GM12878 (cell line): ENCODE measurements at regions not wholly inside any gene's neighbourhood (a gene's known extent, or its start where the extent isn't known, plus 50 kb on each side); places are given as distances from the start of the nearest gene placed in this dataset.

Source experiments
- ATF7 ChIP-seq: fragments of 450-650 bp; IDR thresholded peaks from 2 replicates; pipeline ENCODE4 v1.6.1; 2016; ENCODE audit warnings: low read depth, mild to moderate bottlenecking
- CBX3 ChIP-seq: fragments of 200-600 bp; sonication (generic); IDR thresholded peaks from 2 replicates; pipeline ENCODE4 v1.6.1; 2016; ENCODE audit warnings: low read depth, borderline replicate concordance
- EZH2 ChIP-seq: IDR thresholded peaks from 2 replicates; pipeline ENCODE4 v1.6.1; 2012; ENCODE audit warnings: low read depth, mild to moderate bottlenecking, control low read depth, inconsistent platforms, low read length, borderline replicate concordance; ENCODE audit not compliant: control insufficient read depth
- FOXM1 ChIP-seq: IDR thresholded peaks from 2 replicates; pipeline ENCODE4 v1.6.1; 2012; ENCODE audit warnings: low read depth, mild to moderate bottlenecking, inconsistent platforms, low read length, moderate library complexity
- GABPA ChIP-seq: IDR thresholded peaks from 2 replicates; pipeline ENCODE4 v1.6.1; 2014; ENCODE audit warnings: antibody characterized with exemption, low read depth, mild to moderate bottlenecking, inconsistent platforms
- IKZF1 ChIP-seq: fragments of 450-650 bp; conservative IDR thresholded peaks from 2 replicates; pipeline ENCODE4 v1.6.1; 2017; ENCODE audit warnings: antibody characterized with exemption, mild to moderate bottlenecking
- RCOR1 ChIP-seq: conservative IDR thresholded peaks from 2 replicates; pipeline ENCODE4 v1.6.1; 2012; ENCODE audit warnings: low read depth, low read length, improper control_type of control experiment
- SIX5 ChIP-seq: IDR thresholded peaks from 2 replicates; pipeline ENCODE4 v1.6.1; 2011; ENCODE audit warnings: mild to moderate bottlenecking, low read depth, low read length, moderate library complexity; ENCODE audit not compliant: severe bottlenecking
- YY1 ChIP-seq: IDR thresholded peaks from 2 replicates; pipeline ENCODE4 v1.6.1; 2011; ENCODE audit warnings: low read depth, mild to moderate bottlenecking, low read length
- TF ChIP-seq, protein P1 (sequence below): IDR thresholded peaks from 2 replicates; pipeline ENCODE4 v1.6.1; 2012; ENCODE audit warnings: mild to moderate bottlenecking, low read depth, low read length
- TF ChIP-seq, protein P2 (sequence below): fragments of 450-650 bp; IDR thresholded peaks from 2 replicates; pipeline ENCODE4 v1.6.1; 2017; ENCODE audit warnings: mild to moderate bottlenecking, moderate library complexity

DNA sequence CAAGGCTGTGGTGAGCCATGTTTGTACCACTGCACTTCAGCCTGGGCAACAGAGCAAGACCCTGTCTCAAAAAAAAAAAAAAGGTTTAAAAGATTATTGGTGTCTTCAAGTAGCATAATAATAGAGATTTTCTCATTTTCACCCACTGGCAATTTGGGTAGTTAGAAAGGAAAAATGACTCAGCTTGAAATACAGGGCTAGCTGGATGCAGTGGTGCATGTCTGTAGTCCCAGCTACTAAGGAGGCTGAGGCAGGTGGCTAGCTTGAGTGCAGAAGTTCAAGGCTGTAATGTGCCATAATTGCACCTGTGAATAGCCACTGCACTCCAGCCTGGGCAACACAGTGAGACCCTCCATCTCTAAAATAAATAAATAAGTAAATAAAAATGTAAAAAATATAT, 111.1 kb downstream of the ARRDC3 start (continued):
- TF ChIP-seq, protein P1, sequence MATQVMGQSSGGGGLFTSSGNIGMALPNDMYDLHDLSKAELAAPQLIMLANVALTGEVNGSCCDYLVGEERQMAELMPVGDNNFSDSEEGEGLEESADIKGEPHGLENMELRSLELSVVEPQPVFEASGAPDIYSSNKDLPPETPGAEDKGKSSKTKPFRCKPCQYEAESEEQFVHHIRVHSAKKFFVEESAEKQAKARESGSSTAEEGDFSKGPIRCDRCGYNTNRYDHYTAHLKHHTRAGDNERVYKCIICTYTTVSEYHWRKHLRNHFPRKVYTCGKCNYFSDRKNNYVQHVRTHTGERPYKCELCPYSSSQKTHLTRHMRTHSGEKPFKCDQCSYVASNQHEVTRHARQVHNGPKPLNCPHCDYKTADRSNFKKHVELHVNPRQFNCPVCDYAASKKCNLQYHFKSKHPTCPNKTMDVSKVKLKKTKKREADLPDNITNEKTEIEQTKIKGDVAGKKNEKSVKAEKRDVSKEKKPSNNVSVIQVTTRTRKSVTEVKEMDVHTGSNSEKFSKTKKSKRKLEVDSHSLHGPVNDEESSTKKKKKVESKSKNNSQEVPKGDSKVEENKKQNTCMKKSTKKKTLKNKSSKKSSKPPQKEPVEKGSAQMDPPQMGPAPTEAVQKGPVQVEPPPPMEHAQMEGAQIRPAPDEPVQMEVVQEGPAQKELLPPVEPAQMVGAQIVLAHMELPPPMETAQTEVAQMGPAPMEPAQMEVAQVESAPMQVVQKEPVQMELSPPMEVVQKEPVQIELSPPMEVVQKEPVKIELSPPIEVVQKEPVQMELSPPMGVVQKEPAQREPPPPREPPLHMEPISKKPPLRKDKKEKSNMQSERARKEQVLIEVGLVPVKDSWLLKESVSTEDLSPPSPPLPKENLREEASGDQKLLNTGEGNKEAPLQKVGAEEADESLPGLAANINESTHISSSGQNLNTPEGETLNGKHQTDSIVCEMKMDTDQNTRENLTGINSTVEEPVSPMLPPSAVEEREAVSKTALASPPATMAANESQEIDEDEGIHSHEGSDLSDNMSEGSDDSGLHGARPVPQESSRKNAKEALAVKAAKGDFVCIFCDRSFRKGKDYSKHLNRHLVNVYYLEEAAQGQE: no peak
- TF ChIP-seq, protein P2, sequence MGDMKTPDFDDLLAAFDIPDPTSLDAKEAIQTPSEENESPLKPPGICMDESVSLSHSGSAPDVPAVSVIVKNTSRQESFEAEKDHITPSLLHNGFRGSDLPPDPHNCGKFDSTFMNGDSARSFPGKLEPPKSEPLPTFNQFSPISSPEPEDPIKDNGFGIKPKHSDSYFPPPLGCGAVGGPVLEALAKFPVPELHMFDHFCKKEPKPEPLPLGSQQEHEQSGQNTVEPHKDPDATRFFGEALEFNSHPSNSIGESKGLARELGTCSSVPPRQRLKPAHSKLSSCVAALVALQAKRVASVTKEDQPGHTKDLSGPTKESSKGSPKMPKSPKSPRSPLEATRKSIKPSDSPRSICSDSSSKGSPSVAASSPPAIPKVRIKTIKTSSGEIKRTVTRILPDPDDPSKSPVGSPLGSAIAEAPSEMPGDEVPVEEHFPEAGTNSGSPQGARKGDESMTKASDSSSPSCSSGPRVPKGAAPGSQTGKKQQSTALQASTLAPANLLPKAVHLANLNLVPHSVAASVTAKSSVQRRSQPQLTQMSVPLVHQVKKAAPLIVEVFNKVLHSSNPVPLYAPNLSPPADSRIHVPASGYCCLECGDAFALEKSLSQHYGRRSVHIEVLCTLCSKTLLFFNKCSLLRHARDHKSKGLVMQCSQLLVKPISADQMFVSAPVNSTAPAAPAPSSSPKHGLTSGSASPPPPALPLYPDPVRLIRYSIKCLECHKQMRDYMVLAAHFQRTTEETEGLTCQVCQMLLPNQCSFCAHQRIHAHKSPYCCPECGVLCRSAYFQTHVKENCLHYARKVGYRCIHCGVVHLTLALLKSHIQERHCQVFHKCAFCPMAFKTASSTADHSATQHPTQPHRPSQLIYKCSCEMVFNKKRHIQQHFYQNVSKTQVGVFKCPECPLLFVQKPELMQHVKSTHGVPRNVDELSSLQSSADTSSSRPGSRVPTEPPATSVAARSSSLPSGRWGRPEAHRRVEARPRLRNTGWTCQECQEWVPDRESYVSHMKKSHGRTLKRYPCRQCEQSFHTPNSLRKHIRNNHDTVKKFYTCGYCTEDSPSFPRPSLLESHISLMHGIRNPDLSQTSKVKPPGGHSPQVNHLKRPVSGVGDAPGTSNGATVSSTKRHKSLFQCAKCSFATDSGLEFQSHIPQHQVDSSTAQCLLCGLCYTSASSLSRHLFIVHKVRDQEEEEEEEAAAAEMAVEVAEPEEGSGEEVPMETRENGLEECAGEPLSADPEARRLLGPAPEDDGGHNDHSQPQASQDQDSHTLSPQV: no peak
- TF ChIP-seq FOXM1 (peak; percentile 56; the same call in 1 of the 2 replicates), YY1 (no peak), GABPA (no peak), EZH2 (no peak), ATF7 (no peak; the same call in 1 of the 2 replicates), IKZF1 (no peak), RCOR1 (no peak), CBX3 (no peak), SIX5 (no peak)
